SK-N-MC (cell line): ENCODE measurements at regions not wholly inside any gene's neighbourhood (a gene's known extent, or its start where the extent isn't known, plus 50 kb on each side); places are given as distances from the start of the nearest gene placed in this dataset.
"Not testable (repeated sequence)": the region's sequence is repeated elsewhere in the genome, so short reads cannot be mapped to it uniquely, and the experiment has no call there.

Source experiments
- EZH2 ChIP-seq: fragments of 200-600 bp; sonication (generic); IDR thresholded peaks from one replicate; pipeline ENCODE4 v1.6.1; 2017; ENCODE audit warnings: antibody characterized with exemption
- FOXP2 ChIP-seq: optimal IDR thresholded peaks from 2 replicates; pipeline ENCODE3; 2011; ENCODE audit warnings: mild to moderate bottlenecking, moderate library complexity; ENCODE audit not compliant: insufficient read depth; ENCODE audit errors: extremely low read length, control extremely low read depth
- POLR2AphosphoS5 ChIP-seq: IDR thresholded peaks from 2 replicates; pipeline ENCODE4 v1.6.1; 2012; ENCODE audit warnings: mild to moderate bottlenecking, low read depth, low read length, borderline replicate concordance

DNA sequence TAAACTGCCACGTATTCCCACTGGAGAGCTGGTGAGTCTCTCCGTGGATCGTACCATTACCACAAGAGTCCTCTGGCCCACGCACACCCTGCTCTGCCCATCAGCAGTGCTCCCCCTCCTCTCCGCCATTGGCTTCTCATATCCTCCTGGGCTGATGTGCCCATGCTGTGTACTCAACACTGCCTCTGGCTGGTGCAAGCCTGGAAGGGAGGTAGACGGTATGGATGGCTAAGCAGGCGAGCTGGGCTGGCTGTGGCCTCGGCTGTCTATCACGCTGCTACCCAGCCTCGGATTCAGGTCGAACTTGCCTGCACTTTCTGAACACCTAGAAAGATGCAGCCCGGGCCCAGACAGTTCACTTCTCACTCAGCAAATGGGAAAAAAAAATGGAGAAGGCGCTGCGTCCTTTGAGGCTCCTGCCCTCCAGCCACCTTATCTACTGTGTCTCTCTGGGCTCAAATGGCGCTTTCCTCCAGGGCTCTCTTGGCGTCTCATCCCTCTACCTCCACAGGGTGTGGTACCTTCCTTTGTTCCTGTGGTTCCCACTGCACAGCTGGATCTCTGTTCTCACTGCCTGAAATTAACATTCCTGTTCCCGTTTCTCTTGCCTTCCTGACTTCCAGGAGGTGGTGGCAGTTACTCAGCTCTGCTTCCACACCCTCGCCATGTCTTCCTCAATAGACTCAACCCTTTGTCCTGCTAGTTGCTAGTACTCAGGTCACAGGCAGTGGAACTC is 262.3 kb upstream of the PLGLB1 start:
- TF ChIP-seq EZH2, POLR2AphosphoS5, FOXP2: not testable (repeated sequence)
